ENCODE measurements at regions not wholly inside any gene's neighbourhood (a gene's known extent, or its start where the extent isn't known, plus 50 kb on each side); places are given as distances from the start of the nearest gene placed in this dataset.
"Not testable (repeated sequence)": the region's sequence is repeated elsewhere in the genome, so short reads cannot be mapped to it uniquely, and the experiment has no call there.

DNA sequence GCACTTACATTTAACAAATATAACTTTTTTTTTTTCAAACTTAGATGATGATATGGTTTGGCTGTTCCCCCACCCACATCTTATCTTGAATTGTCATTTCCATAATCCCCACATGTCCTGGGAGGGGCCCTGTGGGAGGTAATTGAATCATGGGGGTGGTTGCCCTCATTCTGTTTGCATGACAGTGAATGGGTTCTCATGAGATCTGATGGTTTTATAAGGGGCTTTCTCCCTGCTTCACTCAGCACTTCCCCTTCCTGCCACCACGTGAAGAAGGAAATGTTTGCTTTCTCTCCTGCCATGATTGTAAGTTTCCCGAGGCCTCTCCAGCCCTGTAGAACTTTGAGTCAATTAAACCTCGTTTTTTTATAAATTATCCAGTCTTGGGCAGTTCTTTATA lies 432.6 kb downstream of the AMY1C start:
- no peak for DNase-seq

GRCh38 chr1:104189207-104189606 lies 439.5 kb downstream of the AMY1C start:
- DNase-seq = no peak

DNA sequence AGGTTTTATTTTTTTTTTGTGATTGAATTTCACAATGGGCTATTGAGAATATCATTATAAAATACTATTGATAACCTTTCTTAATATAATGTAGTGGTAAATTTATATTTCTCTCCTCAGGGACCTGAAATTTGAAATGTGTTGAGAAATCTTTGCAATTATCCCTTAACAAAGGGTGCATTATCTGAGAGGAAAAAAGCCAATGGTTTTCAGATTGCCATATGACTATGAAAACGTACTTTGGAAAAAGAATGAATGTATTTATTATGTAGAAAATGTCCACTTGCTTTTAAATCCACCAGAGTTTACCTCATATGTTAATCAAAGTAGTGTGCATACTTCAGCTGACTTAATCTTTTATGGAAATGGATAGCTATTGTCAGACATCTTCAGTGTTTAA lies 441.1 kb downstream of the AMY1C start:
- no peak for DNase-seq

GRCh38 chr1:104195395-104195794 lies 445.7 kb downstream of the AMY1C start:
- DNase-seq = no peak

DNA sequence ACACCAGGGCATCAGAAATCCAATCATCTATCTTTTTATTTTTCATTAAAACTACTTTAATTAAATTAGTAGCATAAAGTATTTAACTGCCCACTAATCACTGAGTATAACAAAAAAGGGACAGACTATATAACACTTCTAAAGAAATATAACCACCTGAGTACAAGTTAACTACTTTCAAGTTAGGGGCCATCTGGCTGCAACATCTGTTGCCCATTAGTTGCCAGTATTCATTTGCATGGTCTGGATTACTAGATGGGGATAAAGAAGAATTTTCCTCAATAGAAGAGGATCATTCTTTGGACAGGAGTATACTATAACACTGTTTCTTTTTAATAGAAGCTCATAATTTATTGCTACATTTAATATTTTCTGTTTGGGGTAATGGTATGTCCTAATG lies 446.4 kb downstream of the AMY1C start:
- DNase-seq = no peak

- DNase-seq = no peak
Measured at GRCh38 chr1:104197516-104197915, 447.8 kb downstream of the AMY1C start.

- DNase-seq = no peak
Measured at GRCh38 chr1:104212239-104212638, 462.5 kb downstream of the AMY1C start.

DNA sequence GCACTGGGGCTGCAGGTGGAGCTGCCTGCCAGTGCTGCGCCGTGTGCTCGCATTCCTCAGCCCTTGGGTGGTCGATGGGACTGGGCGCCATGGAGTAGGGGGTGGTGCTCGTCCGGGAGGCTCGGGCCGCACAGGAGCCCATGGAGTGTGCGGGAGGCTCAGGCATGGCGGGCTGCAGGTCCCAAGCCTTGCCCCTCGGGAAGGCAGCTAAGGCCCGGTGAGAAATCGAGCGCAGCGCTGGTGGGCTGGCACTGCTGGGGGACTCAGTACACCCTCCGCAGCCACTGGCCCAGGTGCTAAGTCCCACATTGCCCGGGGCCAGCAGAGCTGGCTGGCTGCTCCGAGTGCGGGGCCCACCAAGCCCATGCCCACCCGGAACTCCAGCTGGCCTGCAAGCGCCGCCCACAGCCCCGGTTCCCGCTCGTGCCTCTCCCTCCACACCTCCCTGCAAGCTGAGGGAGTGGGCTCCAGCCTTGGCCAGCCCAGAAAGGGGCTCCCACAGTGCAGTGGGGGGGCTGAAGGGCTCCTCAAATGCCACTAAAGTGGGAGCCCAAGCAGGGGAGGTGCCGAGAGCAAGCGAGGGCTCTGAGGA lies 467.8 kb downstream of the AMY1C start:
- not testable (repeated sequence) for DNase-seq

DNA sequence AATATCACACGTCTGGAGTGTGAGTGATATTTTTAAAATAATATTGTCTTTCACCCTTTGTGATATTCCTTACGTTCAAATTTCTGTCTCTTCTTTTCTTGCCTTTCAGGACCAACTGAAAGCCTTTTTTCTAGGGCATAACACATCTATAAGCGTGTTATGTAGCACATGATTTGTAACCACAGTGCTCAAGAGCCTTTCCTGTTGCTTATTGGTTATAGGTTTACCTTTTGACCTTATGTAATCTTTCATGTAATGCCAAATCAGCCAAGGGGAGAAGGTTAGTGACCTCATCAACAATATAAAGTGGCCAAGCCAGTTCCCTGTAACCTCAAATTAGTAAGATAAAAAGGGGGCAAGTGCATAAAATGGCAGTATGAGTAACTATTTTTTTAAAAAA lies 480.2 kb downstream of the AMY1C start:
- DNase-seq = no peak

DNA sequence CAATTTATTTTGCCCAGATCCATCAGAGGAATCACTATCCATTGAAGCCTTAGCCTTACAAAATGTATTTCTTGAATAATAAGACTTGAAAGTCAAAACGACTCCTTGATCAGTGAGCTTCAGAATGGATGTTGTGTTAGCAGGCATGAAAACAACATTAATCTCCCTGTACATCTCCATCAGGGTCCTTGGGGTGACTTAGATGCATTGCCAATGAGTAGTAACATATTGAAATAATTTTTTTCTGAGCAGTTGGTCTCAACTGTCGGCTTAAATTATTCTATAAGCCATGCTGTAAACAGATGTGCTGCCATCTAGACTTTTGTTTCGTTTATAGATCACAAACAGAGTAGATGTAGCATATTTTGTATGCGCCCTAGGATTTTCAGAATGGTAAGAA lies 482.0 kb downstream of the AMY1C start:
- no peak for DNase-seq

GRCh38 chr1:104235141-104235540 lies 485.4 kb downstream of the AMY1C start:
- DNase-seq = no peak

DNA sequence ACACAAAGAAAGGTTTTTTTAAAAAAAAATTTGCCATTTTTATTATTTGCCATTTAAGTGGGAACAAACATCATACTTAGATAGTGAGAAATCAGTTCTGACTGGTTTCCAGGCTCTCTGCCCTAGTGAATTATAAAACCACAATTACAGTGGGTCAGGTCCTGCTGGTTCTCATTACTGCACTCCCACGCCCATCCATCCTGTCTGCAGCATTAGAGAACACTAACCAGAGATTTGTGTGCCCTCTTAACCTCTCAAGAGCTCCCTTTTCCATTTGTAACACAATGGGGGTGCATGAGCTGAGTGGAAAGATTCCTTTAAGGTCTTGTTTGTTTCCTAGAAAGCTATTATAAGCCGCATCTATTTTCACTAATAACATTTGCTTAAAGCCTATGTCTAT lies 489.3 kb downstream of the AMY1C start:
- no peak for DNase-seq

DNA sequence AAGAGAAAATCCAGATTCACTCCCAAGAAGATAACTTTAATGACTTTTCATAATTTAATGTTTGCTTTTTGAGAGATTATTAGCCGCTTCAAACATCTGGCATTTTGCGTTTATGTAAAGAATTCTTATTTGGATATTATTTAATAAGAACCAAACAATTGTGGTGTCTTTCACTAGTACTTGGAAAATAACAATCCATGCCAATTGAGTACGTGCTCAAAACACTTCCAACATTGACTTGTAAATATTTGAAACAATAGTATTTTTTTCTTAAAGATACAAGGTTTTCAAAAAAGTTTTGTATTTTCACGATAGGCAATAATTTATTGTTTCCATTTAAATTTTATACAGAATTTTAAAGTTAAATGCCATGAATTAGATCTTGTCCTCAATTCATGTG lies 498.7 kb downstream of the AMY1C start:
- DNase-seq = no peak

GRCh38 chr1:104259481-104259880 lies 509.8 kb downstream of the AMY1C start:
- DNase-seq = no peak

DNA sequence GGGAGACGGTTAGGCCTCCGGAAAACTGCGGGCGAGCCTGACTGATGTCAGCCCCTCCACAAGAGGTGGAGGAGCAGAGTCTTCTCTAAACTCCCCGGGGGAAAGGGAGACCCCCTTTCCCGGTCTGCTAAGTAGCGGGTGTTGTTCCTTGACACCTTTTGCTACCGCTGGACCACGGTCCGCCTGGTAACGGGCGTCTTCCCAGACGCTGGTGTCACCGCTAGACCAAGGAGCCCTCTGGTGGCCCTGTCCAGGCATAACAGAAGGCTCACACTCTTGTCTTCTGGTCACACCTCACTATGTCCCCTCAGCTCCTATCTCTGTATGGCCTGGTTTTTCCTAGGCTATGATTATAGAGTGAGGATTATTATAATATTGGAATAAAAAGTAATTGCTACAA lies 513.4 kb downstream of the AMY1C start:
- DNase-seq = not testable (repeated sequence)

GRCh38 chr1:104264521-104264920 lies 514.8 kb downstream of the AMY1C start:
- DNase-seq = no peak

GRCh38 chr1:104265163-104265562 lies 515.5 kb downstream of the AMY1C start:
- DNase-seq = no peak

GRCh38 chr1:104266612-104267011 lies 516.9 kb downstream of the AMY1C start:
- DNase-seq = no peak

GRCh38 chr1:104288322-104288721 lies 538.6 kb downstream of the AMY1C start:
- not testable (repeated sequence) for DNase-seq

DNA sequence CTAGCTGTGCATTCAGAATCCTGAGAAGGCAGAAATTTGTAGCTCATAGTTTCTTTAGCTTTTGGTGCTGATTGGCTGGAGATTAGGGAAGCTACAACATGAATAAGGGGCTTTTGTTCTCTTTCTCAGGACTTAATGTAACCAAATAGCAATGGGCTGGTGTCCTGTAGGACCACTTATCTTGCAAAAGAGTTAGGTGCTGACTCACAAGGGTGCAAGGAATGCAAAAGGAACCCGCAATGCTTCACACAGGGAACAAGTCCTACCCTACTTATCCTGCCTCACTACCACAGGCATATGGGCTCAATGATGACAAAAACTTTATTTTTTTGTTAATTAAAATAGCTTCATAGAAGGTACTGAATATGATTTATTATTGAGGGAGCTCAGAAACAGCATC lies 541.5 kb downstream of the AMY1C start:
- no peak for DNase-seq

DNA sequence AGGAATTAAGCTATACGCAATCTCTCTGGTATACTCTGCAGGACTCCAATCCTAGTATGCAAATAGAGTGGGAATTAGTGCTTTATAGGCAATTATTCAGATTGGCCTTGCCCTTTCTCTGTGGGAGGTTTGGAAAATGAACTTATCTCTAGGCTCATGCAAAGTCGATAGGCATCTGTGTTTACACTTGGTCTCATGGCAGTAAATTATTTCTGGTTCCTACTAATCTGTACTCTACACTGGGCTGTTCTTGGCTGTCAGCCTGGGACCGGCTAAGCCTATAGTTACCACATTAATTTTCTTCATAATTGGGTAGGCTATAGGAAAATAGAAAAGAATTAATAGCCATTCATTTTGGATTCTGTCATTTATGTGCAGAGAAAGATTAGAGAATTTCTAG lies 544.6 kb downstream of the AMY1C start:
- no peak for DNase-seq

GRCh38 chr1:104295511-104295910 lies 545.8 kb downstream of the AMY1C start:
- no peak for DNase-seq

DNA sequence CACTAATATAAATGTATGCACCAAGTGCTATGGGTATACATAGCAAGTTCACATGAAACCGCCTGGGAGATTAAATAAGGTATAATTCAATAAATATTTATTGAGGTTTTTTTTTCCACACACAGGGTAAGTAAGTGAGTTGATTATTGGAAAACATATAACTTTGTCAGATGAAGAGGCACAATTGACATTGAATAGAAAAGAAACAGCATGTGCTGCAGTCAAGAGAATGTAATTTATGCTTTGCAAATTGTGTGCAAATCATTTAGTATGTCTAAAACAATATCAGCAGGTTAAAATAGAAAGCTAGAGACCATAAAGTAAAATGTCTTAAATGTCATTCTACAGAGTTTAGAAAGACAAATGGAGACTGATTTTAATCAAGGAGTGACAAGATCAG lies 560.0 kb downstream of the AMY1C start:
- no peak for DNase-seq

DNA sequence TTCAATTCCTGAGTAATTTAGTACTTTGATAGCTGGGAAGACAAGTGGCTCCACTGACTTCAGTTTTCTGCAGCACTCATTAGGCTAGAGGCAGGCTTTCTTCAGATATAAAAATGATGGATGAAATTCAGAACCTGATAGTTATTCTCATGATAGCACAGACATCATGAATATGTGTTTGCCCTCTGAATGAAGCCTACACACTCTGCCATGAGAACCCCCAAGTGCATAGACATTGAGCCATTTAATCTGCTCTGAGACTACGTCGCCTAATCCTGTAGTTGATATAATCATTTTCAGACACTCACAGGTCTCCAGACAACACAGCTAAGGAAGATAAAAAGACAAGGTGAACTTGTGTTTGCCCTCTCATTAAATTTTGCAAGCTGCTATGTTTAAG lies 566.1 kb downstream of the AMY1C start:
- no peak for DNase-seq

- no peak for DNase-seq
Measured at GRCh38 chr1:104322131-104322530, 572.4 kb downstream of the AMY1C start.

- DNase-seq = no peak
Measured at GRCh38 chr1:104329278-104329677, 579.6 kb downstream of the AMY1C start.

All from CD4-positive, alpha-beta T cell treated with Interleukin-1 beta for 1 hour (primary cell).